ENCODE measurements at regions not wholly inside any gene's neighbourhood (a gene's known extent, or its start where the extent isn't known, plus 50 kb on each side); places are given as distances from the start of the nearest gene placed in this dataset.
"Not testable (repeated sequence)": the region's sequence is repeated elsewhere in the genome, so short reads cannot be mapped to it uniquely, and the experiment has no call there.

- DNase-seq, result no peak
These were observed 422.1 kb upstream of the SETBP1 start for GRCh38 chr18:44258576-44258975.

GRCh38 chr18:44259610-44260009 is 421.1 kb upstream of the SETBP1 start:
- no peak for DNase-seq

DNA sequence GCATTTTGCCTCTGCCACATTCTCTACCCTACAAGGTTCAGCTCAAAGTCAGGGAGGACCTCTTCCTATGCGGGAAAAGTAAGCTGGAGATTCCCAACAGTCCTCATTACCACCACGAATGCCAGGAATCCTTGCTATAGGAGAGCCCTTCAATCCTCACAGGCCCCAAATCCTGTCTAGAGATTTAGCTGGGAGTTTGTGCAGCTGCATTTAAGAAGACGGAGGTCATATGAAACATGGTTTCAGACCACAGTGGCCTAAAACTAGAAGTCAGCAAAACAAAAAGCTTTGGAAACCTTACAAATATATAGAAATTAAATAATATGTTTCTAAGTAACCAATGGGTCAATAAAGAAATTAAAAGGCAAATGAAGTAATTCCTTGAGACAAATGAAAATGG is 415.3 kb upstream of the SETBP1 start:
- DNase-seq, result no peak

DNA sequence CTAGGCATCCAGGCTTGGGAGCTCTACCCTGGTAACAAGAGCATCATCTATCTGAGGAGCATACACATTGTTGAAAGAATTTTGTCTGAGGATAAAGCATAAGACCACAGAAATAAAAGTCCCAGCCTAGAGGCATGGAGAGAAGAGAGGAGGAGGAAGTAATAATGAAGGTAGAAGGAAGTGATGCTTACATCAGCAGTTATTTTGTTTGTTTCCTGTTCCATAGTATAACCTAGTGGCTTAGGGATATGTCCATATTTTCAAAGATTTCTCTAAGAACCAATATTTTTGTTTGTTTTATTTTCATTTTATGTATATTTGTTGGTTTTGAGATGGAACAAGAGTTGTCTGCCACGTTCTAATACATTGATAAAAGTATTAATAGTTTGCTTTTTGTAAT is 407.4 kb upstream of the SETBP1 start:
- no peak for DNase-seq

GRCh38 chr18:44280479-44280878 is 400.2 kb upstream of the SETBP1 start:
- no peak for DNase-seq

- DNase-seq, result no peak
These were observed 394.6 kb upstream of the SETBP1 start for GRCh38 chr18:44286049-44286448.

DNA sequence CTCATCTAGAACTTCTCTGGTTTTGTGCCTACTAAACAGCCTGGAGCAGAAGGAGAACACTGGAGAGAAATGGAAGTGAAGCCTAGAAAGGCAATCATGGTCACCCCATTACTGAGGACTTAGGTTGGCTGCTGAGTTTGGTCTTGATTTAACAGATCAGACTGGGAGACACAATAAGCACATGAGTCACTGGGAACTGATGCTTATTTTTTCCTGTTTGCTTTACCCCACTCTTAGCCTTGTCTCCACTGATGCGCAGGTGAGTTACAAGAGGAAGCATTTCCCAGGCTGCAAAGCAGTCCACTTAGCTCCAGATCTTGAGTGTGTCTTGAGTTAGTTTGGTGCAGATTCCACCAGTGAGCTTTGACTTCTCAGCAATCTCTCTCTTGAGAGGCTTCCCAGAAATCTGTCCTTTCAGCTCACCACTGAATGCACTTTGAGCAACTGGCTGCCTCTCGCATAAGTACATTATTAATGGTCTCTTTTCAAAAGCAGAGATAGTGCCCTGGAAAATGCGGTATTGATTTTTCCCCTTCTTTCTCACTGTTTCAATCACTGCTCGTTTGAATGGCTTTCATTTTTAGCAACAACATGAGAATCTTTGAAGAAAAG is 390.2 kb upstream of the SETBP1 start:
- DNase-seq, result no peak

GRCh38 chr18:44298566-44298965 is 382.1 kb upstream of the SETBP1 start:
- no peak for DNase-seq

- DNase-seq, result no peak
These were observed 371.5 kb upstream of the SETBP1 start for GRCh38 chr18:44309185-44309584.

DNA sequence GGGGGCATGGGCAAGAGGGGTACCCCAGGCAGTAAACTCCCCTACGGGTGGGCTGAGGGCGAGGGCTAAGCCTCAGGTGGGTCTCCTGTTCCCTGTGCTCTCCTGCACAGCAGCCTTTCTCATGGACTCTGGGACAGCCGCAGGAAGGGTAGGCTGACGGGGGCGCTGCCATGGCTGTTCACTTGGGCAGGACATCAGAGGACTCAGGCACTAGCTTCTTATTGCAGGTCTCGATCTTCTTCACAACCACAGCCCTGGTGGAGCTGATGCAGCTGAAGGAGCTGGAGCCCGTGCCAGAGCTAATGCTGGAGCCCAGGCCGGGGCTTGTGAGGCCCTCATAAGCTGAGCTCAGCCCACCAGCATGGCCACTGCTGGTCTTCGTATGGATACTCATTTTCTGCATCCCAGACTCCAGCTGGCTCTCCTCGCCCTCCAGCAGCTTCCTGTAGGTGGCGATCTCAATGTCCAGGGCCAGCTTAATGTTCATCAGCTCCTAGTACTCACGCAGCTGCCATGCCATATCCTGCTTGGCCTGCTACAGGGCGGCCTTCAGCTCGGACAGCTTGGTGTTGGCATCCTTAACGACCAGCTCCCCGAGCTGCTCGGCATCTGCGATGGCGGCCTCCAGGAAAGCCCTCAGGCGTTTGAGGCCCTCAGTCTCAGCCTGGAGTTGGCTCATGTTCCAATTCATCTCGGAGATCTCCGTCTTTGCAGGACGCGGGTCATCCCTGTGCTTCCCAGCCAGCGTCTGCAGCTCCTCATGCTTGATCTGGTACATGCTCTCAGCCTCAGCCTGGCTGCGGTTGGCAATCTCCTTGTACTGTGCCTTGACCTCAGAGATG is 359.8 kb upstream of the SETBP1 start:
- DNase-seq, result no peak

DNA sequence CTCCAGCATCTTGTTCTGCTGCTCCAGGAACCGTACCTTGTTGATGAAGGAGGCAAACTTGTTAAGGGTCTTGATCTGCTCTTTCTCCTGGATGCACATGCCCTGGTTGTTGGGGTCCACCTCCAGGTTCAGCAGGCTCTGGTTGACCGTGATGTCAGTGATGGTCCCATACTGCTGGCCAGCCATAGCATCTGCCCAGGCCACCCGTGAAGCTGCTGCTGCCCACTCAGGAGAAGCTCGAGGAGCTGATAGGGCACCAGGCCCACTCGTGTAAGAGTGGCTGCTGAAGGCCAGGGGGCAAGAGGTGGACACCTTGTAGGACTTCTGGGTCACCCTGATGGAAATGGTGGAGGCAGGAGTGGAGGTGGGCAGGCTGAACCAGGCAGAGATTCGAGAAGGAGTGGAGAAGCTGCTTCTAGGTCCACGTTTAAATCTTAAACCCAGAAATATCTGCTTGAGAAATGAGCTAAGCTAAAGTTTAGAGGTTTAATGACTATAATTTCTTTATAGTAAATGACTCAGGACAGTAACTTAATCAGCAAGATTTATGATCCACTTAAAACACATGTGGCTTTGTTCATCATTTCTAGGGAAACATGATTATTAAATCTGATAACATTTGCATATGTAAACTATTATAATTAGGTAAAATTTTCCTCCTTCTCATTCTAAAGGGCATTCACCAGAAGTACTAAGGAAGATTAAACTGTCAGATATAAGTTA is 358.7 kb upstream of the SETBP1 start:
- DNase-seq, result no peak

DNA sequence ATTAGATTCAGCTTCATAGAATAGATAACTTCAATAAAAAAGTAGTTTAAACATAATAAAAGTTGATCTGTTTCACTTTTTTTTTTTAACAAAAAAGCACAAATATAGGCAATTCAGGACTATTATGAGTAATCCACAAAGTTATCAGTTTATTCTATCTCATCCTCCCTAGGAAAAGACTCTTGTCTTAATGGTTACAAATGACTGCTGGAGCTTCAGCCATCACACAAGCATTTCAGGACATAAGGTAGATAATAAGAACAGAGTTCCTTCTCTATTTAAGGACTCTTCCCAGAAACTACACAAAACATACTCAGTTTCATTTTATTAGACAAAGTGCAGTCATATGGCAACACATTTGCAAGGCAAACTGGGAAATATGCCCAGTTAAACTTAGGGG is 357.6 kb upstream of the SETBP1 start:
- DNase-seq, result no peak

GRCh38 chr18:44324361-44324760 is 356.3 kb upstream of the SETBP1 start:
- no peak for DNase-seq

GRCh38 chr18:44325903-44326635 is 354.6 kb upstream of the SETBP1 start:
- DNase-seq, result peak; percentile 65

GRCh38 chr18:44331656-44332570 is 348.8 kb upstream of the SETBP1 start:
- no peak for DNase-seq

DNA sequence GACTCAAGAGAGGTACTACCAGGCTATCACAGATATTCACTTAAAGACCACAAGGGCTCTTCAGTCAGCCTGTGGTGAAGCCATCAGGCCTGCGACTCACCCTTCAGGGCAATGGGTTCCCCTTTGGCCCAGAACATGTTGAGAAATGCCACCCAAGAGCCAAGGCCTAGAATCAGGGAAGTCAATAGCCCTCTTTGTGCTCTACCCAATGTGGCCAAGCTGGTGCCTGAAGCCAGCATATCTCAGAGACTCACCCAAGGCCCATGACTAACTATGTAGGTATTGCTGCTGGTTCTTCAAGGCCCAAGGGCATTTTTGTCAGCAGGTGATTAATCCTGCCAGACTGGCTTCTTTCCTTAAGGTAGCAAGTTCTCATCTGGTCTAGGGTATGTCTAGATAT is 338.9 kb upstream of the SETBP1 start:
- DNase-seq, result no peak

DNA sequence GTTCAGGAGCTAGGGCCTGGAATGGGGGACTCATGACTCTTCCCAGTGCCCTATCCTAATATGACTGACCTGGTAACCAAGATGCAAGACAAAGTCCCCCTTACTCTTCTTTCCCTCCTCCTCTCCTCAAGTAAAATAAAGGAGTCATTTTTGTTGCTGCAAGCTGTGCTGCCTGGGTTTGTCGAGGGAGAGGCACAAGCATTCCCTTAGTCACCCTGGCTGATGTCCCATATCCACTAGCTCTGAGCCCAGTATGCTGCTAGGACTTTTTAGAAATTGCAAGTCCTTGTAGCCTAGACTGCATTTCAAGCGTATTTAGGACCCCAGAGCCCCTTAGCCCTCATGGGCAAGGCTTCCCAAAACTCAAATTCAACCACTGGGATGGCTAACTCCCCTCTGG is 338.5 kb upstream of the SETBP1 start:
- no peak for DNase-seq

DNA sequence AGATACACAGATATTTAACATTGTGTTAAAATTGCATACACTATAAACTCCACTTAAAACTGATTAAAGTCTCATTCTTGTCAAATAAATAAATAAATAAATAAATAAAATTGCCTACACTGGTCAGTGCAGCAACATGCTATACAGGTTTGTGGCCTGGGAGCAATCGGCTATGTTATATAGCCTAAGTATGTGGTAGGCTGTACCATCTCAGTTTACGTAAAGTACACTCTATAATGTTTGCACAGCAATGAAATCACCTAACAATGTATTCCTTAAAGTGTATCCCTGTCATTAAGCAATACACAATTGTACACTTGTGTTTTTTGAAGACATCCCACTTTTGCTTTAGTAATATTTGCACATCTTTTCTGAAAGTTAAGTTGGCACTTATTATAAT is 337.7 kb upstream of the SETBP1 start:
- DNase-seq, result no peak

DNA sequence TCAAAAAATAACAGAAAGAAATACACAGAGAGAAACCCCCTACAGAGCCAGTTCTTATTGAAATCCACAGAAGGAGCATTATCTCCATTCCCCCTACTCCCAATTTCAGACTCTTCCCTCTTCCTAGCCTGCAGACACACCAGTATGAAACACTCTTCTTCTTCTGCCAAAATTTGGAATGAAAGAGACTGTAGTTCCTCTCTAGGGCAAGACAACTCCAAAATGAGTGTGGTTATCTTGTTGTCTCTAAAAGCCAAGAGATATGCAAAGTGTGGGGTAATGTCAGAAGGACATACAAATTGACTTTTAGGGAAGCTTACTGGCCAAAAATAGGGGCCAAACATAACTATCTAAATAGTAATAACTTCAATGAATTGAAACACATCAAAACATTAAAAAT is 337.1 kb upstream of the SETBP1 start:
- DNase-seq, result no peak

GRCh38 chr18:44356566-44357157 is 324.0 kb upstream of the SETBP1 start:
- DNase-seq, result no peak

DNA sequence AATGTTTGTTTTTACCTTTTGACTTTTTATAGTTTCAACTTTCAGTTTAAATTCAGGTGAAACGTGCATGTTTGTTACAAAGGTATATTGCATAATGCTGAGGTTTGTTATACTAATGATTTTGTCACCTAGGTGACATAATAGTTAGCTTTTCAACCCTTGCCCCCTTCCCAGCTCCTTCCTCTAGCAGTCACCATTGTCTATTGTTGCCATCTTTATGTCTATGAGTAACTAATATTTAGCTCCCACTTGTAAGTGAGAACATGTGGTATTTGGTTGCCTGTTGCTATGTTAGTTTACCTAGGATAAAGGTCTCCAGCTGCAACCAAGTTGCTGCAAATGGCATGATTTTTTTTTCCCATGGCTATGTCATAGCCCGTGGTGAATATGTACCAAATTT is 322.3 kb upstream of the SETBP1 start:
- no peak for DNase-seq

GRCh38 chr18:44359741-44360140 is 320.9 kb upstream of the SETBP1 start:
- not testable (repeated sequence) for DNase-seq
